B cell (primary cell): ENCODE measurements at regions not wholly inside any gene's neighbourhood (a gene's known extent, or its start where the extent isn't known, plus 50 kb on each side); places are given as distances from the start of the nearest gene placed in this dataset.
"Not testable (repeated sequence)": the region's sequence is repeated elsewhere in the genome, so short reads cannot be mapped to it uniquely, and the experiment has no call there.

Experiments
- ATAC-seq: fragments of 200-7000 bp; cut with Tn5 transposase; one replicate; pipeline ENCODE4 v1.10.0; 2021; ENCODE audit warnings: low read depth, mild to moderate bottlenecking, moderate number of reproducible peaks, moderate library complexity
- CTCF ChIA-PET: fragments of 350-600 bp; sonication (Branson Sonifier 250); formaldehyde crosslinking; loops from one replicate; lab custom pipeline; 2021; ENCODE audit warnings: antibody characterized with exemption, inconsistent platforms; lab: Charles Lee
- POLR2A ChIA-PET: fragments of 350-600 bp; sonication (Branson Sonifier 250); formaldehyde crosslinking; loops from one replicate; lab custom pipeline; 2021; ENCODE audit warnings: antibody characterized with exemption; lab: Charles Lee
- DNase-seq: peaks from one replicate; pipeline ENCODE4 v3.0.0; 2013
- H2AFZ ChIP-seq: 2 replicates; pipeline ENCODE4 v1.6.1; 2012; ENCODE audit warnings: mild to moderate bottlenecking, low read depth, low read length; ENCODE audit not compliant: insufficient read depth, poor library complexity, severe bottlenecking
- H3K27ac ChIP-seq, 2 donors: 1 replicate in 1 of 2; 2 replicates in 1 of 2; pipeline ENCODE4 v1.5.1; 2012 to 2013; ENCODE audit warnings: low read length in 2 of 2, mild to moderate bottlenecking in 2 of 2, moderate library complexity in 1 of 2
- H3K27me3 ChIP-seq, 4 experiments: fragments of 200-600 bp in 1 of 4; sonication (generic) in 1 of 4; replicated peaks in 1 of 4; 1 replicate in 2 of 4; 2 replicates in 2 of 4; pipeline versions ENCODE4 v1.6.1 to v1.7.0; 2013 to 2016; ENCODE audit warnings: low read length in 3 of 4, mild to moderate bottlenecking in 2 of 4, mixed read lengths in 1 of 4, moderate library complexity in 1 of 4; ENCODE audit not compliant: insufficient read depth in 4 of 4, control insufficient read depth in 3 of 4; ENCODE audit errors: control extremely low read depth in 1 of 4
- H3K36me3 ChIP-seq, 2 experiments: replicated peaks in 1 of 2; 1 replicate in 1 of 2; 2 replicates in 1 of 2; pipeline versions ENCODE4 v1.6.1 to v1.7.1; 2013; ENCODE audit warnings: low read length in 1 of 2; ENCODE audit not compliant: insufficient read depth in 2 of 2, control insufficient read depth in 1 of 2; ENCODE audit errors: control extremely low read depth in 1 of 2, extremely low read depth in 1 of 2
- H3K4me1 ChIP-seq, 2 donors: fragments of 200-600 bp in 1 of 2; sonication (generic) in 1 of 2; 1 replicate in 1 of 2; 2 replicates in 1 of 2; pipeline versions ENCODE4 v1.5.1 to v1.6.1; 2013 to 2017; ENCODE audit warnings: low read length in 2 of 2; ENCODE audit not compliant: control insufficient read depth in 2 of 2, insufficient read depth in 2 of 2
- H3K4me2 ChIP-seq: replicated peaks from 2 replicates; pipeline ENCODE3; 2012; ENCODE audit warnings: mild to moderate bottlenecking, low read depth, low read length; ENCODE audit not compliant: poor library complexity, severe bottlenecking
- H3K4me3 ChIP-seq, 5 experiments: fragments of 200-600 bp in 1 of 5; sonication (generic) in 1 of 5; 1 replicate in 3 of 5; 2 replicates in 2 of 5; pipeline versions ENCODE4 v1.5.1 to v1.7.0; 2011 to 2016; ENCODE audit warnings: low read length in 4 of 5, mild to moderate bottlenecking in 4 of 5, low read depth in 2 of 5, control low read depth in 1 of 5, moderate library complexity in 1 of 5; ENCODE audit not compliant: insufficient read depth in 1 of 5; ENCODE audit errors: control extremely low read depth in 1 of 5, extremely low read depth in 1 of 5
- H3K79me2 ChIP-seq: fragments of 200-600 bp; sonication (generic); one replicate; pipeline ENCODE4 v1.6.0; 2016; ENCODE audit warnings: low read length; ENCODE audit not compliant: control insufficient read depth, insufficient read depth
- H3K9ac ChIP-seq: fragments of 200-600 bp; sonication (generic); 2 replicates; pipeline ENCODE4 v1.6.1; 2017; ENCODE audit warnings: mild to moderate bottlenecking, low read length, moderate library complexity
- H3K9me3 ChIP-seq, 3 donors: one replicate each; pipeline versions ENCODE4 v1.6.1 to v1.7.1; 2013; ENCODE audit warnings: low read length in 2 of 3; ENCODE audit not compliant: control insufficient read depth in 2 of 3, insufficient read depth in 1 of 3; ENCODE audit errors: control extremely low read depth in 1 of 3
- H4K20me1 ChIP-seq: 2 replicates; pipeline ENCODE4 v1.6.0; 2012; ENCODE audit warnings: mild to moderate bottlenecking, low read length; ENCODE audit not compliant: insufficient read depth, control insufficient read depth, poor library complexity, severe bottlenecking
- H3K27ac Mint-ChIP-seq: one replicate; pipeline ENCODE4 v1.8.0; 2021; ENCODE audit warnings: mixed read lengths
- H3K27me3 Mint-ChIP-seq: one replicate; pipeline ENCODE4 v1.8.0; 2021; ENCODE audit warnings: mixed read lengths
- H3K4me1 Mint-ChIP-seq: one replicate; pipeline ENCODE4 v1.8.0; 2021; ENCODE audit warnings: mixed read lengths
- H3K4me3 Mint-ChIP-seq: one replicate; pipeline ENCODE4 v1.8.0; 2021; ENCODE audit warnings: mixed read lengths
- H3K9me3 Mint-ChIP-seq: one replicate; pipeline ENCODE4 v1.8.0; 2022; ENCODE audit warnings: mixed read lengths; ENCODE audit not compliant: insufficient read depth
- CTCF ChIP-seq: fragments of 200-600 bp; IDR thresholded peaks from one replicate; pipeline ENCODE4 v1.8.0; 2022; ENCODE audit warnings: antibody characterized with exemption, mild to moderate bottlenecking
- EZH2 ChIP-seq: IDR thresholded peaks from 2 replicates; pipeline ENCODE4 v1.6.1; 2012; ENCODE audit warnings: borderline replicate concordance, low read depth, mild to moderate bottlenecking, moderate library complexity, low read length; ENCODE audit not compliant: insufficient read depth, poor library complexity, severe bottlenecking
- WGBS: methylation state at CpG from one replicate; pipeline ENCODE4 v1.1.5; 2013; ENCODE audit warnings: missing lambda C conversion rate; ENCODE audit not compliant: insufficient coverage; 5-methylcytosine and 5-hydroxymethylcytosine counted together
- intact Hi-C: fragments of 100-400 bp; cut with micrococcal nuclease; formaldehyde crosslinking; loops from one replicate; pipeline ENCODE4 v1.10.0; 2022

- no peak for TF ChIP-seq CTCF
- TF ChIP-seq EZH2, result no peak
- H3K27me3 Mint-ChIP-seq, result no peaks in the 10 kb centered on the region
- H3K4me1 Mint-ChIP-seq, result no peaks in the 10 kb centered on the region
- ChIA-PET CTCF (interaction anchor here (1.0 kb wide), 1 partner anchor 14 kb away, joined by 3 read pairs; no protein-coding TSS in a partner anchor), POLR2A (no interaction called here)
- H3K9me3 Mint-ChIP-seq, result no peaks in the 10 kb centered on the region
- H3K9ac ChIP-seq, result no peak overlapping the region
- H2AFZ ChIP-seq, result no peak overlapping the region
- ATAC-seq, result no peak
- H3K27ac Mint-ChIP-seq, result no peak overlapping the region
- no peak overlapping the region for H3K27ac ChIP-seq
- H3K4me1 ChIP-seq, result no peaks in the 10 kb centered on the region
- no peak for DNase-seq
- H3K79me2 ChIP-seq, result no peaks in the 10 kb centered on the region
- no peaks in the 10 kb centered on the region for H3K27me3 ChIP-seq
- H4K20me1 ChIP-seq, result no peaks in the 10 kb centered on the region
- intact Hi-C loops, result no loop called here
- H3K4me2 ChIP-seq, result no peak overlapping the region
- H3K36me3 ChIP-seq, result no peaks in the 10 kb centered on the region
- no peak overlapping the region for H3K4me3 Mint-ChIP-seq
- no peaks in the 10 kb centered on the region for H3K9me3 ChIP-seq
- whole genome bisulfite sequencing, result 94% methylated on average over 11 of the region's 12 CpGs
- H3K4me3 ChIP-seq, result no peak overlapping the region
Observed at GRCh38 chr20:6697228-6697972, 70.1 kb upstream of the BMP2 start.

GRCh38 chr20:6696001-6696400, 71.5 kb upstream of the BMP2 start:
- no peaks in the 10 kb centered on the region for H3K4me1 ChIP-seq
- no peak for TF ChIP-seq CTCF
- no peak for TF ChIP-seq EZH2
- no peaks in the 10 kb centered on the region for H3K9me3 ChIP-seq
- Mint-ChIP-seq H3K27me3 (no peaks in the 10 kb centered on the region), H3K27ac (no peak overlapping the region), H3K9me3 (no peaks in the 10 kb centered on the region), H3K4me3 (no peak overlapping the region), H3K4me1 (no peaks in the 10 kb centered on the region)
- H2AFZ ChIP-seq, result no peak overlapping the region
- H3K79me2 ChIP-seq, result no peaks in the 10 kb centered on the region
- no peaks in the 10 kb centered on the region for H4K20me1 ChIP-seq
- DNase-seq (no peak), ATAC-seq (no peak)
- H3K36me3 ChIP-seq, result no peaks in the 10 kb centered on the region
- no peak overlapping the region for H3K9ac ChIP-seq
- no peak overlapping the region for H3K4me3 ChIP-seq
- ChIA-PET CTCF (no interaction called here), POLR2A (no interaction called here)
- intact Hi-C loops, result no loop called here
- 85% methylated on average over 2 of the region's 4 CpGs for WGBS
- H3K27me3 ChIP-seq, result no peaks in the 10 kb centered on the region
- H3K4me2 ChIP-seq, result no peak overlapping the region
- H3K27ac ChIP-seq, result no peak overlapping the region

- intact Hi-C loops, H3K27ac Mint-ChIP-seq: not testable (repeated sequence)
Observed at GRCh38 chr20:6693808-6694198, 73.7 kb upstream of the BMP2 start.

More at GRCh38 chr20:6693808-6694198, 73.7 kb upstream of the BMP2 start:
- H3K4me1 ChIP-seq, H3K9me3 ChIP-seq, POLR2A ChIA-PET, H3K27me3 Mint-ChIP-seq, CTCF ChIA-PET, H4K20me1 ChIP-seq, H3K36me3 ChIP-seq, ATAC-seq, DNase-seq, H3K79me2 ChIP-seq, H3K9ac ChIP-seq, H3K4me2 ChIP-seq, H3K27me3 ChIP-seq, H3K4me1 Mint-ChIP-seq, H3K9me3 Mint-ChIP-seq, H3K4me3 Mint-ChIP-seq, H2AFZ ChIP-seq, H3K4me3 ChIP-seq, H3K27ac ChIP-seq: not testable (repeated sequence)
- no CpG with 5 or more reads among the region's 3 CpGs for WGBS
